ENCODE measurements at regions not wholly inside any gene's neighbourhood (a gene's known extent, or its start where the extent isn't known, plus 50 kb on each side); places are given as distances from the start of the nearest gene placed in this dataset.

DNA sequence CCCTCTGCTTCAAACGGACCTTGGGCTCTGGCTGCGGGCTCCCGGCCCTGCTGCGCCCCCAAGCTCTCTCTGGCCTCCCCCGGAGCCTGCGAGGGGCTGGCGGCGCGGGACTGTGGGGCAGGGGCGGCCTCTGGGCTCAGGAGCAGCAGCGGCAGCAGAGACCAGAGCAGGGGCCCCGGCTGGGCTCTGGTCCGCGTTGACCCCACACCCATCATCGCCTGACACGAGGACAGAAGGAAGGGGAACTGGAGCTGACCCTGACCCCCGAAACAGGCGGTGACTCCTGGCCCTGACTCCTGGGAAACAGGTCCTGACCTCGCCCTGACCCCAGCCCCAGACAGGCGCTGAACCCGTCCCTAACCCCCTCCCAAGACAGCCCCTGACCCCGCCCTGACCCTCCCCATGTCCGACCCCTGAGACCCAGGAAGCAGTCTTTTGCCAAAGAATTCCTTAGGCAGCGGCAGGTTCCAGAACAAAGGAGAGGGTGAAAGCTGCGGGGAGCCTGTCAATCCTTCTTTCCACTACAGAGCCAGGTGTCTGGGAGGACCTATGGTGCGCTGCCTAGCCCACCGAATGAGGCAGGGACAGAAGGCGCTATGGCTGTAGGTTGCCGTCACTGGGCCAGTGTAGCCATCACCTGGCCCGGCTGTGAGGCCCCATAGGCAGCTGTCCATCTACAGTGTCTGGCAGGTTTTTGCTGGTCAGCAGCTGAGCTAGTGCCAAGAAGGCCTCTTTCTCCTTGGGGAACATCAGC lies 74.7 kb upstream of the SPTLC1 start:
- Histone ChIP-seq H3K27me3 (ENCODE audit: control insufficient read depth, low read length) (no peaks in the 10 kb centered on the region; the same call in 1 of the 2 replicates), H4K20me1 (ENCODE audit: control insufficient read depth, insufficient read depth, low read depth, low read length) (no peaks in the 10 kb centered on the region), H3K9me3 (ENCODE audit: control insufficient read depth, insufficient read depth, low read length) (no peaks in the 10 kb centered on the region), H3K79me2 (ENCODE audit: control insufficient read depth, low read length) (no peaks in the 10 kb centered on the region), H3K9me2 (replicated peaks; ENCODE audit: control insufficient read depth, low read length) (no peaks in the 10 kb centered on the region), H3K36me3 (ENCODE audit: control insufficient read depth, low read length) (no peaks in the 10 kb centered on the region), H3K4me2 (ENCODE audit: low read length) (no peak overlapping the region), H3K4me3 (ENCODE audit: low read length) (no peak overlapping the region), H3K27ac (ENCODE audit: low read depth, low read length) (no peak overlapping the region), H3F3A (ENCODE audit: control insufficient read depth, insufficient read depth) (no peaks in the 10 kb centered on the region), H3K4me1 (ENCODE audit: control insufficient read depth, low read length) (no peaks in the 10 kb centered on the region)
- TF ChIP-seq, protein P1, sequence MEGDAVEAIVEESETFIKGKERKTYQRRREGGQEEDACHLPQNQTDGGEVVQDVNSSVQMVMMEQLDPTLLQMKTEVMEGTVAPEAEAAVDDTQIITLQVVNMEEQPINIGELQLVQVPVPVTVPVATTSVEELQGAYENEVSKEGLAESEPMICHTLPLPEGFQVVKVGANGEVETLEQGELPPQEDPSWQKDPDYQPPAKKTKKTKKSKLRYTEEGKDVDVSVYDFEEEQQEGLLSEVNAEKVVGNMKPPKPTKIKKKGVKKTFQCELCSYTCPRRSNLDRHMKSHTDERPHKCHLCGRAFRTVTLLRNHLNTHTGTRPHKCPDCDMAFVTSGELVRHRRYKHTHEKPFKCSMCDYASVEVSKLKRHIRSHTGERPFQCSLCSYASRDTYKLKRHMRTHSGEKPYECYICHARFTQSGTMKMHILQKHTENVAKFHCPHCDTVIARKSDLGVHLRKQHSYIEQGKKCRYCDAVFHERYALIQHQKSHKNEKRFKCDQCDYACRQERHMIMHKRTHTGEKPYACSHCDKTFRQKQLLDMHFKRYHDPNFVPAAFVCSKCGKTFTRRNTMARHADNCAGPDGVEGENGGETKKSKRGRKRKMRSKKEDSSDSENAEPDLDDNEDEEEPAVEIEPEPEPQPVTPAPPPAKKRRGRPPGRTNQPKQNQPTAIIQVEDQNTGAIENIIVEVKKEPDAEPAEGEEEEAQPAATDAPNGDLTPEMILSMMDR (IDR thresholded peaks at IDR 0.05; ENCODE audit: low read depth, low read length, poor library complexity, severe bottlenecking): no peak
- no peak for TF ChIP-seq EZH2phosphoT487 (IDR thresholded peaks at IDR 0.05; ENCODE audit: borderline replicate concordance, low read length)

DNA sequence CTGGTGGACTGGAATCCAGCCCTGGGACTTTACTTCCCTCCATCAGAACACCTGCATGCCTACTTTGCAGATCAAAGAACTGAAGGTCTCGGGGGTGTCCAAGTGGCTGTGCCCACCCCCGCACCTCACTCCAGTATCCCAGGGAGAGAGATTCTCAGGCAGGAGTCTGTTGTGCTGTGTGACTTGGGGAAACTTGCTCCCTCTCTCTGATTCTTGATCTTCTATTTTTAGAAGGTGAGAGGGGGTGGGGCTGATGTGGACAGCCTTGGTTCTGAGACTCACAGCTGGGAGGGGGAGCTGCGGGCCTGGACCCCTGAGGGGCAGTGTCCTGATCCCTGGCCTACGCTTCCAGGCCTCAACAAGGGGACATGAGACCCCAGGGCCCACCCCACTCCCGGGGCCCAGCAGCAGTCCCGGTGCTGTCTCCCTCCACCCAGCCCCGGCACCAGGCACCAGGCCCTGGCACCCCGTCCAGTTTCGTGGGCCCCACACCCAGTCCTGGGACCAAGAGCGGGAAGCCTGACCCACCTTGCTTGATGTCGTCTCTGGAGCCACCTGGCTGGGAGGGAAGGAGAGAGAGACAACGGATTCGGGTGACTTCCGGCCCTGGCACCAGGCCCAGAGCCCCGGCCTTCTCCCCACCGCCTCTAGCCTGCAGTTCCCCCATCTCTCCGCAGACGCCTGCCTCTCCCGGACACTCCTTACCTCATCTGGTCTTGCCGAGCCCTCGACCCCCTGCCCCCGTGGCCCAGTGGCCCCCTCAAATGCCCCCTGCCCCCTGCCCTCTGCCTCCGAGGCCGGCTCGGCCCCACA lies 74.0 kb upstream of the SPTLC1 start:
- Histone ChIP-seq H3K9me2 (replicated peaks; ENCODE audit: control insufficient read depth, low read length) (no peaks in the 10 kb centered on the region), H3F3A (ENCODE audit: control insufficient read depth, insufficient read depth) (no peaks in the 10 kb centered on the region), H3K79me2 (ENCODE audit: control insufficient read depth, low read length) (no peaks in the 10 kb centered on the region), H3K27me3 (ENCODE audit: control insufficient read depth, low read length) (no peaks in the 10 kb centered on the region; the same call in 1 of the 2 replicates), H3K36me3 (ENCODE audit: control insufficient read depth, low read length) (no peaks in the 10 kb centered on the region), H4K20me1 (ENCODE audit: control insufficient read depth, insufficient read depth, low read depth, low read length) (no peaks in the 10 kb centered on the region), H3K9me3 (ENCODE audit: control insufficient read depth, insufficient read depth, low read length) (no peaks in the 10 kb centered on the region), H3K27ac (ENCODE audit: low read depth, low read length) (no peak overlapping the region), H3K4me3 (ENCODE audit: low read length) (no peak overlapping the region), H3K4me1 (ENCODE audit: control insufficient read depth, low read length) (no peaks in the 10 kb centered on the region), H3K4me2 (ENCODE audit: low read length) (no peak overlapping the region)
- TF ChIP-seq EZH2phosphoT487 (IDR thresholded peaks at IDR 0.05; ENCODE audit: borderline replicate concordance, low read length): no peak
- TF ChIP-seq, protein P1 (IDR thresholded peaks at IDR 0.05; ENCODE audit: low read depth, low read length, poor library complexity, severe bottlenecking): no peak

DNA sequence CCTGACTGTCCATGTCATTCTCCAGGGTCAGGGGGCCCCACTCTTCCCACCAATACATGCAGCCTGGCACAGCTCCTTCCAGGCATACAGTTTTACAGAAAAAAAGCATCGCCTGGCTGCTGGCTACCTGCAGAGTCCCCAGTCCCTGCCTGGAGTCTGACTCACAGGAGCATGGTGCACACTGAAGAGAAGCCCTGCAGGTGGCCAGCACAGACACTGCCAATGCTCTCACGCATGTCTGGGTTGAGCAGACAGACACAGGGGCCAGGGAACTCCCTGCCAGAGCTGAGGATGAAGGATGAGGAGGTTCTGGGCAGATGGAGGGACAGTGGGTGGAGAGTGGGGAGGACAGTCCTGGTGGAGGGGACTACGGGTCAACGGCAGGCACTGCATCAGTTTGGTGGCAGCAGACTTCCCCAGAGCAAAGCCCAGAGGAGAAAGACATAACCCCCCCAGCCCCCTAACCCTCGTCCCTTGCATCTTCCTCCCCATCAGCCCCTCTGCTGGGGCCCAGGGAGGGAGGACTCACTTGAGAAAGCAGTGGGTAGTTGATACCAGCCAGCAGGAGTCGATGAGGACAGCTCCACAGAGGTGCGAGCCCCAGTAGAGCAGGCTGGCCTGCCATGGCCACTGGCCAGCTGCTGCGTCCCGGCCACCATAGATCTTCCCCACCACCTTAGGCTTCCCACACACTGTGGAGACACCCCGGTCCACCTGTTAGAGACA lies 72.9 kb upstream of the SPTLC1 start:
- TF ChIP-seq, protein P1 (IDR thresholded peaks at IDR 0.05; ENCODE audit: low read depth, low read length, poor library complexity, severe bottlenecking): no peak
- TF ChIP-seq EZH2phosphoT487 (IDR thresholded peaks at IDR 0.05; ENCODE audit: borderline replicate concordance, low read length): no peak
- no peaks in the 10 kb centered on the region for H4K20me1 ChIP-seq (ENCODE audit: control insufficient read depth, insufficient read depth, low read depth, low read length)
- H3K9me2 ChIP-seq (replicated peaks; ENCODE audit: control insufficient read depth, low read length): no peaks in the 10 kb centered on the region
- no peaks in the 10 kb centered on the region; the same call in 1 of the 2 replicates for H3K27me3 ChIP-seq (ENCODE audit: control insufficient read depth, low read length)
- no peaks in the 10 kb centered on the region for H3K9me3 ChIP-seq (ENCODE audit: control insufficient read depth, insufficient read depth, low read length)
- H3K4me3 ChIP-seq (ENCODE audit: low read length): no peak overlapping the region
- H3F3A ChIP-seq (ENCODE audit: control insufficient read depth, insufficient read depth): no peaks in the 10 kb centered on the region
- H3K27ac ChIP-seq (ENCODE audit: low read depth, low read length): no peak overlapping the region
- no peaks in the 10 kb centered on the region for H3K4me1 ChIP-seq (ENCODE audit: control insufficient read depth, low read length)
- H3K79me2 ChIP-seq (ENCODE audit: control insufficient read depth, low read length): no peaks in the 10 kb centered on the region
- H3K4me2 ChIP-seq (ENCODE audit: low read length): no peak overlapping the region
- no peaks in the 10 kb centered on the region for H3K36me3 ChIP-seq (ENCODE audit: control insufficient read depth, low read length)

All from DOHH2 (cell line).